Middle frontal gyrus (tissue), 1 donor: ENCODE measurements at regions not wholly inside any gene's neighbourhood (a gene's known extent, or its start where the extent isn't known, plus 50 kb on each side); places are given as distances from the start of the nearest gene placed in this dataset.
"Not testable (repeated sequence)": the region's sequence is repeated elsewhere in the genome, so short reads cannot be mapped to it uniquely, and the experiment has no call there.

ENCODE experiments used
- DNase-seq: peaks from one replicate; pipeline ENCODE4 v3.0.0-alpha.2; 2015; ENCODE audit warnings: low spot score; ENCODE audit errors: extremely low spot score

- no peak for DNase-seq
Observed at GRCh38 chr16:54879681-54880080, 51.0 kb upstream of the IRX5 start.

- DNase-seq: no peak
Observed at GRCh38 chr16:54878301-54878700, 52.4 kb upstream of the IRX5 start.

GRCh38 chr16:54875443-54875842 is 55.2 kb upstream of the IRX5 start:
- DNase-seq: no peak

- DNase-seq: not testable (repeated sequence)
Observed at GRCh38 chr16:54873716-54874373, 56.8 kb upstream of the IRX5 start.

- no peak for DNase-seq
Observed at GRCh38 chr16:54873071-54873470, 57.6 kb upstream of the IRX5 start.

- no peak for DNase-seq
Observed at GRCh38 chr16:54870151-54870550, 60.5 kb upstream of the IRX5 start.

- no peak for DNase-seq
Observed at GRCh38 chr16:54867302-54867832, 63.3 kb upstream of the IRX5 start.

GRCh38 chr16:54862529-54862928 is 68.1 kb upstream of the IRX5 start:
- DNase-seq: no peak

GRCh38 chr16:54856871-54857270 is 73.8 kb upstream of the IRX5 start:
- DNase-seq: no peak

- DNase-seq: no peak
Observed at GRCh38 chr16:54847609-54848008, 83.1 kb upstream of the IRX5 start.

- DNase-seq: no peak
Observed at GRCh38 chr16:54847207-54847606, 83.5 kb upstream of the IRX5 start.

GRCh38 chr16:54846766-54847165 is 83.9 kb upstream of the IRX5 start:
- DNase-seq: no peak

GRCh38 chr16:54843424-54843750 is 87.3 kb upstream of the IRX5 start:
- no peak for DNase-seq

GRCh38 chr16:54842743-54843423 is 87.8 kb upstream of the IRX5 start:
- no peak for DNase-seq

GRCh38 chr16:54829691-54830090 is 101.0 kb upstream of the IRX5 start:
- DNase-seq: no peak

- DNase-seq: no peak
Observed at GRCh38 chr16:54822892-54823291, 107.8 kb upstream of the IRX5 start.

- DNase-seq: no peak
Observed at GRCh38 chr16:54822492-54822891, 108.2 kb upstream of the IRX5 start.

- no peak for DNase-seq
Observed at GRCh38 chr16:54821731-54822130, 108.9 kb upstream of the IRX5 start.

- DNase-seq: no peak
Observed at GRCh38 chr16:54817940-54818574, 112.6 kb upstream of the IRX5 start.

- DNase-seq: no peak
Observed at GRCh38 chr16:54817432-54817831, 113.2 kb upstream of the IRX5 start.

GRCh38 chr16:54816471-54816870 is 114.2 kb upstream of the IRX5 start:
- DNase-seq: no peak

- DNase-seq: no peak
Observed at GRCh38 chr16:54815177-54815576, 115.5 kb upstream of the IRX5 start.

GRCh38 chr16:54813778-54814177 is 116.9 kb upstream of the IRX5 start:
- DNase-seq: no peak
